RKO (cell line): ENCODE measurements at regions not wholly inside any gene's neighbourhood (a gene's known extent, or its start where the extent isn't known, plus 50 kb on each side); places are given as distances from the start of the nearest gene placed in this dataset.

Experiments used
- DNase-seq: peaks from one replicate; pipeline ENCODE4 v3.0.0-alpha.2; 2016; ENCODE audit warnings: low spot score

DNA sequence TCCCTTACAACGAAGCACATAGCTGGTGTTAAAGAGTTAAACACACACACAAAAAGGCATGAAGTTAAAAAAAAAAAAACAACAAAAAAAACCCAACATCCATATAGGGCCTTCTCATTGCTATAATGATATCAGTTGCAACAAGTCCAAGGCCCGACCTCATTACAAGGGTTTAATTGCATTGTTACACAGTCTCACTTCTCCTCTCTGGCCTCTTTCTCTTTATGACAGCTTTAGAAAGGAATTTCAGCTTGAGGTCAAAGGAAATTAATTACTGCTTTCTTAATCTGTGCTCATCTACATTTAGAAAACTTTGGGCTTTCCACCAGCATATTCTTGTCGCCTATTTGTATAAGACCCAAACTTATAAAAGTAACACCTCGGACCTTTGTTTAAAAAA is 342.1 kb downstream of the NR2F2 start:
- no peak for DNase-seq

DNA sequence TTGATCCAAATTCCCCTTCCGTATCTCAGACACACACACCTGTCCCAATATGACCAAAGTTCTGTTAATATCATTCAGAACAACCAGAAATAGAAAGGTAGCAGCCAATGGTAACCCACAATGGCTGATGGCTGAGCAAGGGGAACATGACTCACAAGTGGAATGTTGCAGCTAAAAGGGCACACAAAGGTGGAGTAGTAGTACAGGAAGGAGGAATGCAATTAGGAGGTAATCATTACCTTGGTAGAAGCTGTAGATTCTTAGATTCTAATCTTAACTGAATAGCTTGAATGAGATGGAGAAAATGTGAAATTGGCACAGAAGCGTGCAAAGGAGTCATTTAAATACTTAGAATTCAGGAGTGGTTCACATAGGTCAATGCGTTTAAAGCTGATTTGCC is 347.9 kb downstream of the NR2F2 start:
- DNase-seq: no peak

DNA sequence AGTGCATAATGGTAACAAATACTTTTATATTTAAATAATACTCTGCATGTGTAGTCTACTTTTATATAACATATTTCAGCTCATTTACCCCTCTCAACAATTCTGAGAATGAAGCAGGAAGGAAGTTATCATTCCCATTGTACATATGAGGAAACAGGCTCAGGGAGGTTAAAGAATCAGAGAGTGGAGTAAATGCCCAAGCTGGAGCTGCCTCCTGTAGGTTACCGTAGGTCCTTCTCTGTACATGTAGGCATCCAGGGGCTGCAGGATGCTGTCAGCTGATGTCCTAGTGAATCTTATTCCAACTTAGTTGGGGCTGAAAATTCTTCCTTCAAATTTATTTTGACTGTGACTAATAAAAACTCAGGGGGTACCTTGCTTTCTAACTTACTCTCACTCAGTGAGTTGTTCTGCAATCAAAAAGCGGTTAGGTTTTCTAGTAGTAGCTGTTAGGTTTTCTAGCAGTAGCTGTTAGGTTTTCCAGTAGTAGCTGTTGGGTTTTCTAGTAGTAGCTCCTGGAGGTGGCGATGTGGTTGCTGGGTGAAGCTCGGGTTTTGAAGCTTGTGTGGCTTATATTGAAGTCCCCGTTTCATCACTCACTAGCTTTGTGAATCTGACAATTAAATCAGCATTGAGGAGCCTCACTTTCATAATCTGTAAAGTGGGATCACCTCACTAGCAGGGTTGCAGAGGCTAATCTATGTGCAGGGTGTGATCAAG is 357.0 kb downstream of the NR2F2 start:
- DNase-seq: no peak

DNA sequence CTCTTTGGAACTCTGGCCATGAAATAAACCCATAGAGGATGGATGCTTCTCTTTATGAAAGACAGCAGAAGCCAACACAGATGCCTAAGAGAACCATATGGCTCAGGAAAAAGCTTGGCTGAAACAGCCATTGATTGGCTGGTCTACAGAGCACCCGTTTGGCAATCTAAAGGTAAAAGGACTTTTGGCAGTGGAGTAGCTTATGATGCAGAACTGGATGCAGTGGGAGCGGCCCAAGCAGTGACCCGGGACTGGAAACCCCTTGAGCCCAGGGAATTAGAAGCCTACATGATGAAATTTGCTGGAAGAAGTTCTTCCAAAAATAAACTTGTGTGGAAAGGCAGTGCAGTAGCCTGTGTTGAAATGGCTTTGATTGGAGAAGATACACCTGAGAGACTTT is 360.2 kb downstream of the NR2F2 start:
- no peak for DNase-seq

DNA sequence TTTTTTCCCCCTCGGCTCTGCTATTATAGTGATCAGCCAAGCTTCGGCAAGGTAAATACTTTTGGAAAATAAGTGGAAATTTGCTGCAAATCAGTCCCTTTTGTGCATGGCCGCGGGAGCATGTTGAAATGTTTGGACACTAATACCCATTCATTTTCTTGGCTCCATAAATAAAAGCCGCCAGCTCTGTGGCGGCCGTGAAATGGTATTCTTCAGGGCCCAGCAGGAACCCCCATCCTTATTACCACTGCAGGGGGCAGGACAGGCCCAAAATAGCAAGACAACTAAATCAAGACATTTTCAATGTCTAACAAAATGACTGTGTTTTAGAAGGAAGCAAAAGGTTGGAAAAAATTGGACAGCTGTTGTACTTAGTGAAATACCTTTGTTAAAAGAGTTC is 362.3 kb downstream of the NR2F2 start:
- no peak for DNase-seq

DNA sequence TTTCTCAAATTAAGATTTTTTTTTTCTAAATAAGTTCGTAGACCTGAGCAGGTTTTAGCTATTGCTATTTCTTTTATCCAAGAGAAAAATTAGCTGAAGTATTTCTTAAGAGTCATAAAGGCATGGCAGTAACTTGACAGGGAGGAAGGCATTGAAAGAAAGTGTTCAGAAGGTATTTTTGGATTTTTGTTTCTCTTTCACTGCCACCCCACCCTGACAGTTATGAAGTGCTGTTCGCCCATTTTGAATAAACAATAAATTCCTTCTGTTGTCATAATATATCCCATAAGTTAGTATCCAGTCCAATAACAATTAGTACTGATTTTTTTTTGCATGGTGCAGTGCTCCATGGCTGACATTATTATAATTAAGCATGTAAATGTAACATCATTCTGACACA is 363.0 kb downstream of the NR2F2 start:
- DNase-seq: no peak

DNA sequence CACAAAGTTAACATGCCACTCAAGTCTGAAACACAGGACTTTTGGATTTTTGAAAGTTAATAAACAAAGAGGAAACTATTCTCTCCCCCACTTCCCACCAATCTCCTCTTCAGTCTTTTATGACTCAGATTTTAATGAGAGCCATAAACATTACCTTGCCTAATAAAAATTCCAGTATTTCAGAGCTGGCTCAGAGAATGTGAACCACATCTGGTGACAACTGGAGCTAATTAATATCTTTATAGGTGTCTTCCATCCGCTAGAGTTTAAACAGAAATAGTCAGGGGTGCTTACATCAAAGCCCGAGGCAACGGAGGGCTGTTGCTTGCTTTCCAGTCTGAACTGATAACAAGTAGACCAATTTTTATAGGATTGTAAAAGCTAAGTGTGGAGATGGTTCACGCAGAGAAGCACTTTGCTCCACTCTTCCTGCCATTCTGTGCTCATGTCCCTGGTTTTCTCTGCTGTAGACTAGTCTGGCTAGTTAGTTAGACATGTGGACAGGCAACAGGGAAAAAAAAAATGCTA is 363.6 kb downstream of the NR2F2 start:
- no peak for DNase-seq

DNA sequence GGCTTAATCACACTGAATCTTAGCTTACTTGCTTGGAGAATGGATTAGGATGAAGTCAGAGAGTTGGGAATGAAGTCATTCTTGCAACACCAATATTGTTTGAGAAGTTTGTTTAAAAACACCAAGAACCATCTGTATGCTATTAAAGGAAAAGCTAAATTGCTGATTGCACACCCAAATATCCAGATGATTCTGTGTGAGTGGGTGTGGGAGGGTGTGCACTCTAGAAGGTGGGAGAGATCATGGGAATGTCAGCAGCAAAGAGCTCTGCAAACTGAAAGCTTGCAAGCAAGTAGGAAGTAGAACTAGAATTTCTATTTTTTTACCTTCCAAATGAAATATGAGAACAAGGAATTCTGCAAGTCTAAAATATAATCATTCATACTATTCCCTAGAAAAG is 364.9 kb downstream of the NR2F2 start:
- no peak for DNase-seq

DNA sequence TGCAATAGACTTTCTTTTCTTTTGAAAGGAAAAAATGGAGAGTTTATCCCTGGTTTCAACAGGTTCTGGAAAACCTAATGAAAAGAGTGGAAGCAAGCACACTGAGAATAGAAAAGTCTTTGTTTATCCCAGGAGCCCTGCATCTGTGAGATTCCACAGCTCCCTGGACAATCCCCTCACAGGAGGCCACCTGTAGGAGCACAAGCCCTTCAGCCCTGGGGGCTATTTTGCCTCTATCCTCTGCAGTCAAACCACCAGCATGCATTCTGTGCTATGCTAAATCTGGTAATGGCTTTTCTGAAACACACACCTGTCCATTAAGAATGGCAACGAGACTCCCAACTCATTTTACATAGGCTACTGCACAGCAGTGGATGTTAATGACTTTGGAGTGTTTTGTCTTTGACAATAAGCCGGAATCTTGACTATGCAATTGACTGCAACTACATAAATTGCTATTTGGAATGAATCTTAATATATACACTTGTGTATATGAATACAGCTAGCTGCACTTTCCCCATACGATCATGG is 369.4 kb downstream of the NR2F2 start:
- no peak for DNase-seq

DNA sequence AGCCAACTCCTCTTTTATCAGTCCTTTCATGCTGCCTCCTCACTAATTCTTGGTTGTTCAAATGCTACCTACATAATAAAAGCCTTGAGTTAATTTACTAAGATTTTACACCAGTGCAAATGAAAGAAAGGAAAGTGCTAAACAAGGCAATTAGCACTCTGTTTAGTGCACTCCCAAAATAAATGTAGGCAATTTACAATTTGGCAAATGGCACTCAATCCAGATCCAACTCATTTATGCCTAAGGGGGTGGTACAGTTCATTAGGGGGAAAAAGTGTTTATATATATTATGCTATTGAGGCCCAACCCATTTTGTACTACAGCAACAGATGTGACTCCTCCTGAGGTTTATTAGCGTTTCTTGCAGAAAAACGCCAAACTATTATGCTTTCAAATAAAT is 370.1 kb downstream of the NR2F2 start:
- DNase-seq: no peak

DNA sequence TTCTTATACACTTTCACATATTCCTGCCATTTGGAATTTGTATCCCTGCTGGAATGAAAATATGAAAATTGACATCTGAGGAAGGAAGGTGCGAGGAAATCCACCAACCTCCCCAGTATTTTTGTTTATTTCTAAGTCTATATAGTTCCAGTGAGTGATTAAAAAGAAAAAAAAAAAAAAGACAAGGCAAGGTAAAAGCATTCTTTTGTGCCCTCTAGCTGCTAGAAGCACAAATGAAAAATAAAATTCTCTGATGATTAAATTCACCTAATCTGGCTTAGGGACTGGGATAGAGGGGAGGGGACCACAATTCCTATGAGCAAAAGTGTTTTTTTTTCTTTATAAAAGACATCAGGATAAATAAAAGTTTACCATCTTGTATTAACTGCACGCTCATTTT is 370.9 kb downstream of the NR2F2 start:
- no peak for DNase-seq

DNA sequence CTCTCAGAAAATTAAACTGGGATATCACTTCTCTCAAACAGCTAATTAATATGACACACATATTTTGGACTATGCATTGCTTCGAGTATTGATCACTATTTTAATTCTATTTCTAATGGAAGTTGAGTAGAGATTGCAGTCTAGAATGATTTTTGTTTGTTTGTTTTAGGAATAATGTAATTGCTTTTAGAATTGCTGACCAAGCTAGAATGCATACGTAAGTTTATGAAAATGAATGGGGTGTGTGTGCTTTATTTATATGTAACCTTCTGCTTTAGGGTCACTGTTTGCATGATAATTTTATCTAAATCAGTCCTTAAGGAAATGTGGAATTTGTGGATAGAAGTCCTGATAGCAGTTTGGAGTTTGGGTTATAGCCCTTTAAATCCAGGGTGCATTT is 371.4 kb downstream of the NR2F2 start:
- no peak for DNase-seq

DNA sequence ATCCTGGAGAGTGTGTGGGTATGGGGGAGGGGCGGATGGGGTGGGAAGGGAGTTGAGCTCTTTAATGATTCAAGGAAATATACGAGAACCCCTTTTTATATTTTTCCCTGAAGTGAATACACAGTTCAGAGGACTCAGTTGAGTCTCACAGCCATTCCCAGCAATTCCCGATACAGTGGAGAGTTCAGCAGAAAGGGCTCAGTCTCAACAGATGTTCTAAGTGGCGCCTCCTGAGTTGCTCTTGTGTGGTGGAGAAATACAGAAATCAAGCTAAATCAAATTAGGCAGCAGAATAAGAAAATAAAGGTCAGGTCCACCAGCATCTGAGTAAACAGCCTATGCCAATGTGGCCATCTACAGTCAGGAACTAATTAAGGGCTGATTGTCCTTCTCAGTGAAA is 372.1 kb downstream of the NR2F2 start:
- no peak for DNase-seq

DNA sequence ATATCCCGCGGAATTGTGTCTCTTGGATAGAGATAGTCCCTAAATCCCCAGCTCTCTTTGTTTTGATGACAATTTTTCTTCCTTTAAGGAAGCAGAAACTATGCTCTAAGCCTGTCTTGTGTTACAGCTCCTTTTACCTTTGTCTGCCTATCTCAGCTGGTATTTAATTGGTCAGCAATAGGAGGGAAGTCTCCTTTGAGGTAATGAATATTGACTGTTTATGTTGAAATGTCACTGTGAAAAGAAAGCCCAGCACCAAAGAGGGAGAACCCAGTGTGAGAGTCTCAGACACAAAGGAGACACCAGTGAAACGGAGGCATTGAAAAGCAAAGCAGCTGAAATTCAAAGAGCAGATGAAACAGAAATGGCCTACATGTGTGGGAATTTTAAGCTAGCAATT is 372.6 kb downstream of the NR2F2 start:
- DNase-seq: no peak

DNA sequence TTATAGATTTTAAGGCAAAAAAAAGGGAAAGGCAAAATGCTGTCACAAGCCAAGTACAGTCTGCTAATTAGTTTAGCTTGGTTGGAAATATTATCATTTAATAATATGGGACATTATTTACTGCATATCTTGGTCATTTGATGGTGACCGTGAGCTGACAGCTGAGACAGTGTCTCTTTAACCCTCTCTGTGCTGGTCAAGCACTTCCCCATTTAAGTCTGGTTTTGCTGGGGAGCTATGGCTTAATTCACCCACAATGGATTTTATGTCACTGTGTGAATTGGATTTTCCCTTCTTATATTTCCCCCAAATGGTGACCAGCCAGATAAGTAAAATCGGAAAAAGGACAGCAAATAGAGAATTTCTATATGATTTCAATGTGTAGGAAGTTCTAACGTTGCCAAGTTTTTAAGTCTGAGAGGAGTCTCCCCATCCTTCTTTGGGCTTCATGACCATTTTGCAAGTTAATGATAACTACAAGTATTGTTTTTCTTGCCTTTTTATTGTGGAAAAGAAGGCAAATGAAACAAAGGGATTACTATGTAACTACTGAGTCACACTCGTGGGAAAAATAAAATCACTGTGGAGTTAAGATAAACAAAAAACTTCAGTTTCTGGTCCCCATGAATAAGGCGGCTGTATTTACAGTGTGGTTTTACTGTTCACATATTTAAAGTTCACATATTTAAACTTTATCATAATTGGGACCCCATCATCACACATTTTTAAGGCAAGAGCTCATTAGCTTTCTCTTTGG is 373.5 kb downstream of the NR2F2 start:
- DNase-seq: no peak

DNA sequence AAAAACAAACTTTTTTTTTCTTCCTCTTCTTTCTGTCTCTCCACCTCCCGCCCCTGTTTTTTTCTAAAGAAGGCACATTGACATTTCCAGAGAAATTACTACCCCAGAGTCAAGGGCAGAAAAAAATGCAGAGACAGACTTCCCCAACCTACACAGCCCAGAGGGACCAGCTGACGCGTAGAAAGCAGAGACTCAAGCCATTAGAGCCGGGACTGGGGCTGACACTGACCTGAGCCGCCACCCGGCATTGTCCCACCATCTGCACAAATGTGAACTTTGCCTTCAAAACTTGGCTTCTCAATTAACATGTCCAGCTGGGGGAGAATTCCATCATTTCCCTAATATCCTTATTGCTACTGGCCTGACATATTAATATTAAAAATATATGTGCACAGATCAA is 385.6 kb downstream of the NR2F2 start:
- DNase-seq: no peak

DNA sequence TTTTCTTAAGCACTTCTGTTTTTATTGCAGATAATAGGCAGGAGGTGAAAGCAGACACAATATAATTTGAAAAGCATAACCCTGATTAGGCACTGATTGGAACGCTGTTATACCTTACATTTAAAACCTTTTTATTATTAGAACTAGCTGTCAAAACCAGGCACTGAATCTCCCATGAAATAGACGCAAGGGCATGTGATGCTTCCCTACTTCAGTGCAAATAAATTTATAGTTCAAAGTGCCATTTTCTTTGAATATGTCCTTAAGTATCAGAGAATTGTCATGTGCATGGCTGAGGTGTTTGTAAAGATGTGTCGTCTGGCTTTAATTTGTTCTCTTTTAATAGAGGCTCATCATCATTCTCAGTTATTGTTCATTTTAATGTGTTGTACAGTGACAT is 386.0 kb downstream of the NR2F2 start:
- no peak for DNase-seq

DNA sequence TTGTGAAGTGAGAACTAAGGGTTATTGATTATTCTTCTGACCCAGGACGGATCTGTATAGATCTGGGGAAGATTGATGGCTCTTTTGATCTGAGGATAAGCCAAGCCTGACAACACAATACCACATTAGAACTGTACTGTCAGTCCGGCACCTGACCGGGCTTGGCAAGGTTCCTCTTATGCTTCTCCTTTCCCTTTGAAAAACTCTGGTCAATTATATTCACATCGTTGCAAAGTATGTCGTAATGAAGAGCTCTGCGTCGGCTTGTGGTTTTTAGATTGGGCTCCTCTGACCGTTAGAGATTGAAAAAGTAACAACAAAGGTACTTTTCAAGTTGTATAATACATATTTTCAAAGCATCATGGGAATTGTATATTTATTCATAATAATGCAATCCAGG is 389.8 kb downstream of the NR2F2 start:
- DNase-seq: no peak

DNA sequence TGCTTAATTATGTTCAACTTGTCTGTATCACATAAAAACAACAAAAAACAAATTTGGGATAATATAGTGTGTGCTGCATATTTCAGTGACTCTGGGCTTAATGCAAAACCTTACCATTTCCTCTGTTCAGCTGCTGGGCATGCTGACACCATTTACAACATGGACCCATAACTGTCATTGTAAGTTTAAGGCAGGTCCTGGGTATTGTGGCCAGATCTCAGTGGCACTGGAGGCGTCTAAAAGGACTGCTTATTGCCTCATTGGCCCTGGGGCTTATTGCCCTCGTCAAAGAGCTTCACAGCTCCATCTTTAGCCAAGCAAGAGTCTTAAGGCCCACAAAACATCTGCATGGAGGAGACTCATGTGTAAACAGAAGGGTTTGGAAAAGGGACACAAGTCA is 390.2 kb downstream of the NR2F2 start:
- DNase-seq: no peak

DNA sequence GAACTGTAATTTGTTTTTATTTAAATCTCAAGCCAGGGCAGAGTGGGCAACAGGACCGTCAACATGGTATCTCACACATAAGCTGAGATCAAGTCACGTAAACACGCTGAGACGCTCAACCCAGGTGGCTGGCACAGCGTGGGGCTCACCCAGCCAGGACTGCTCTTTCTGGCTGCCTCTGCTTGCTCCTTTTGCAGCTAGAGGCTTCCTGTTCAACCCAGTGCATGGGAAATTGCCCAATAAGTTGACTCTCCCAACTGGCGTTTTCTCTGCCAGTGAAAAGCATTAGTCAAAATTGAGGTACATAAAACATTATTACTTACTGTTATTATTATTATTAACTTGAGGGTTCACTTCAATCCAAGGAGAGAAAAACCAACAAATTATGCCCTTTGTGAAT is 398.1 kb downstream of the NR2F2 start:
- DNase-seq: no peak

DNA sequence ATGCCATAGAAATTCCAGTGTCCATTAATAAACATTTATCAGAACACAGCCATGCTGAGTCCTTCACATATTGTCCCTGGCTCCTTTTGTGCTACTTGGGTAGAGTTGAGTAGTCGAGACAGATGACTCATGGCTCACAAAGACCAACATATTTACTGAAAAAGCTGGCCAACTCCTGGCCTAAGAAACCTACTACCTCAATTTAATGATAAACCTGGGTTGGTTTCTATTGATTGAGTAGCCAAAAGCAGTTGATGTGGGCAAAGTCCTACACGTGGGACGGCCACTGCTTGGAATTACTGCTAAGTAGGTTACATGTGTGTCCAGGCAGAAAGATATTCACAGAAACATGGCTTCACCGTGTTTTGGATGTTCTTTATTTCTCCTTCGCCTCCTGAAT is 402.2 kb downstream of the NR2F2 start:
- no peak for DNase-seq

DNA sequence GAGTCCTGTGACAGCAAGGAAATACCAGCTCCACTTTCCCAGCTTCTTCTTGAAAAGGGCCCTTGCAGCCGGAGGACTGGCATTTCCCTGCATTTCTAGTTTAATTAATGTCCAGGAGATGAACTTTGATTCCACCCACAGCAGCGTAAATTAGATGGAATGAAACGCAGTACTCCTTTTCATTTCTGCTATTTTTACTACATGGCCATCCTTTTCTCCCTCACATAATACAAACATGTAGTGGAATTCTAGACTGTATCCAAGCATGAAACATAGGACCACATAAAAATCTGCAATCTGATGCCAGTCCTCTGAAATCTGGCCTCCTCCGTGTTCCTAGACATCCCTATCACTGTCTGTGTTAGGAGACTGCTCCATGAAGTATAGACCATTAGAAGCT is 403.2 kb downstream of the NR2F2 start:
- no peak for DNase-seq

DNA sequence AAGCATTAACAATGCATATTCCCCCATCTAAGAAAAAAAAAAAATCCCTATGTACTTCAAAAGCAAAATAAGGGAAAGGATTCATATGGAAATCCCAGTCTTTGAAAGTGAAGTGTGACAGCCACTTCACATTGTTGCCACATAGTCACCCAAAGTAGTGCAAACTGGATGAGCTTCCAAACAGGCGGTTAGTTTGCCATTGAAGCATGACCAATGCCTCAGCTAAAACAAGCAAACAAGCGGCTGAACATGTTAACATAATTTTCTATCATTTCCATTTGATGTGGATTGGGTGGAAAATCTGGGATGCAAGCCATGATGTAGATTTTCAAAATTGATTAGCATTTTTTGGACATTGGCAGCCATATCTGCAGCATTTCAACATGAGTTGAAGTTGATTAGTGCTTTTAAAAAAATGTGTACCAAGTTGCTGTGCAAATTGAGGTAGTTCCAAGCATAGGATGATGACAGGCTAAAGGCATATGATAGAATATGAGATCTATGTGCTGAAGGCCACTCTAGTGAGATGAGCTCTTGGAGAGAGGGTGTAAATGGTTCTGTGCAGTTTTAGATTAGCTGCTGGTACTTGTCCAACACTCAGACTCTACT is 405.2 kb downstream of the NR2F2 start:
- DNase-seq: no peak
